HEK293 (cell line): ENCODE measurements at regions not wholly inside any gene's neighbourhood (a gene's known extent, or its start where the extent isn't known, plus 50 kb on each side); places are given as distances from the start of the nearest gene placed in this dataset.
"Not testable (repeated sequence)": the region's sequence is repeated elsewhere in the genome, so short reads cannot be mapped to it uniquely, and the experiment has no call there.

Source experiments
- CTCF ChIP-seq: fragments of 450-650 bp; formaldehyde crosslinking; IDR thresholded peaks from 2 replicates; pipeline ENCODE4 v1.5.1; 2016; ENCODE audit warnings: missing biosample characterization, missing genetic modification characterization
- REST ChIP-seq: fragments of 450-650 bp; formaldehyde crosslinking; IDR thresholded peaks from 2 replicates; pipeline ENCODE4 v1.5.1; 2016; ENCODE audit warnings: missing biosample characterization, missing genetic modification characterization
- ZBTB21 ChIP-seq: fragments of 450-650 bp; formaldehyde crosslinking; IDR thresholded peaks from 2 replicates; pipeline ENCODE4 v1.5.1; 2017; ENCODE audit warnings: missing biosample characterization, missing genetic modification characterization
- ZNF24 ChIP-seq: fragments of 450-650 bp; formaldehyde crosslinking; IDR thresholded peaks from 2 replicates; pipeline ENCODE4 v1.5.1; 2016; ENCODE audit warnings: missing biosample characterization, missing genetic modification characterization
- ZNF335 ChIP-seq: fragments of 450-650 bp; formaldehyde crosslinking; conservative IDR thresholded peaks from 2 replicates; pipeline ENCODE4 v1.5.1; 2016; ENCODE audit warnings: missing biosample characterization, missing genetic modification characterization
- ZXDB ChIP-seq: fragments of 450-650 bp; formaldehyde crosslinking; IDR thresholded peaks from 2 replicates; pipeline ENCODE4 v1.5.1; 2016; ENCODE audit warnings: missing biosample characterization, missing genetic modification characterization
- TF ChIP-seq, protein P1 (sequence below): IDR thresholded peaks from 2 replicates; pipeline ENCODE4 v1.6.1; 2011; ENCODE audit warnings: mild to moderate bottlenecking, low read depth, low read length, borderline replicate concordance

GRCh38 chr16:33769180-33769846, 309.9 kb downstream of the TP53TG3F start:
- not testable (repeated sequence) for TF ChIP-seq CTCF (tag by site-specific recombination); REST (tag by site-specific recombination); ZNF335; ZBTB21 (tag by site-specific recombination); ZNF24 (tag by site-specific recombination); ZXDB
- TF ChIP-seq, protein P1, sequence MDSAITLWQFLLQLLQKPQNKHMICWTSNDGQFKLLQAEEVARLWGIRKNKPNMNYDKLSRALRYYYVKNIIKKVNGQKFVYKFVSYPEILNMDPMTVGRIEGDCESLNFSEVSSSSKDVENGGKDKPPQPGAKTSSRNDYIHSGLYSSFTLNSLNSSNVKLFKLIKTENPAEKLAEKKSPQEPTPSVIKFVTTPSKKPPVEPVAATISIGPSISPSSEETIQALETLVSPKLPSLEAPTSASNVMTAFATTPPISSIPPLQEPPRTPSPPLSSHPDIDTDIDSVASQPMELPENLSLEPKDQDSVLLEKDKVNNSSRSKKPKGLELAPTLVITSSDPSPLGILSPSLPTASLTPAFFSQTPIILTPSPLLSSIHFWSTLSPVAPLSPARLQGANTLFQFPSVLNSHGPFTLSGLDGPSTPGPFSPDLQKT, result not testable (repeated sequence)
